Mucosa of rectum (tissue), 2 donors: ENCODE measurements at regions not wholly inside any gene's neighbourhood (a gene's known extent, or its start where the extent isn't known, plus 50 kb on each side); places are given as distances from the start of the nearest gene placed in this dataset.

ENCODE experiments used
- H3K27ac ChIP-seq, 2 donors: one replicate each; pipeline ENCODE4 v1.7.0; 2013; ENCODE audit warnings: inconsistent platforms in 2 of 2, low read depth in 2 of 2, low read length in 2 of 2
- H3K27me3 ChIP-seq, 2 donors: one replicate each; pipeline ENCODE4 v1.7.0; 2013; ENCODE audit warnings: low read length in 2 of 2; ENCODE audit not compliant: control insufficient read depth in 2 of 2, insufficient read depth in 2 of 2
- H3K36me3 ChIP-seq, 2 donors: one replicate each; pipeline ENCODE4 v1.7.0; 2013; ENCODE audit warnings: low read length in 2 of 2; ENCODE audit not compliant: control insufficient read depth in 2 of 2, insufficient read depth in 2 of 2
- H3K4me1 ChIP-seq, 2 donors: one replicate each; pipeline ENCODE4 v1.7.0; 2013; ENCODE audit warnings: low read length in 2 of 2, mild to moderate bottlenecking in 1 of 2; ENCODE audit not compliant: control insufficient read depth in 2 of 2, insufficient read depth in 2 of 2
- H3K4me3 ChIP-seq, 2 donors: one replicate each; pipeline ENCODE4 v1.7.0; 2013; ENCODE audit warnings: low read length in 2 of 2
- H3K9ac ChIP-seq, 2 donors: one replicate each; pipeline ENCODE4 v1.7.0; 2013; ENCODE audit warnings: low read length in 2 of 2, low read depth in 1 of 2, mild to moderate bottlenecking in 1 of 2
- H3K9me3 ChIP-seq, 2 donors: one replicate each; pipeline ENCODE4 v1.7.0; 2013; ENCODE audit warnings: low read length in 2 of 2; ENCODE audit not compliant: control insufficient read depth in 2 of 2
- donor health status: healthy.
- donor health status: Normal muscosa, but diverticular disease.

GRCh38 chr9:96052686-96053085 lies 177.2 kb downstream of the ERCC6L2 start:
- H3K27me3 ChIP-seq: no peaks in the 10 kb centered on the region
- no peak overlapping the region for H3K27ac ChIP-seq
- no peak overlapping the region for H3K9ac ChIP-seq
- no peaks in the 10 kb centered on the region for H3K36me3 ChIP-seq
- H3K4me1 ChIP-seq: peaks cover 0 to 3% of the 10 kb centered on the region in 2 donors
- H3K4me3 ChIP-seq: no peak overlapping the region
- H3K9me3 ChIP-seq: no peaks in the 10 kb centered on the region

GRCh38 chr9:96051423-96051822 lies 175.9 kb downstream of the ERCC6L2 start:
- H3K27me3 ChIP-seq: no peaks in the 10 kb centered on the region
- H3K9ac ChIP-seq: no peak overlapping the region
- no peak overlapping the region for H3K4me3 ChIP-seq
- no peaks in the 10 kb centered on the region for H3K9me3 ChIP-seq
- H3K27ac ChIP-seq: no peak overlapping the region
- peaks cover 0 to 6% of the 10 kb centered on the region in 2 donors for H3K4me1 ChIP-seq
- no peaks in the 10 kb centered on the region for H3K36me3 ChIP-seq

- no peak overlapping the region for H3K4me3 ChIP-seq
- peaks cover 0 to 6% of the 10 kb centered on the region in 2 donors for H3K4me1 ChIP-seq
- no peaks in the 10 kb centered on the region for H3K27me3 ChIP-seq
- no peaks in the 10 kb centered on the region for H3K9me3 ChIP-seq
- H3K9ac ChIP-seq: no peak overlapping the region
- H3K27ac ChIP-seq: no peak overlapping the region
- no peaks in the 10 kb centered on the region for H3K36me3 ChIP-seq
Measured at GRCh38 chr9:96050861-96051155, 175.3 kb downstream of the ERCC6L2 start.

GRCh38 chr9:96050048-96050860 lies 174.8 kb downstream of the ERCC6L2 start:
- Histone ChIP-seq H3K9ac (no peak overlapping the region), H3K4me1 (peaks cover 0 to 6% of the 10 kb centered on the region in 2 donors), H3K27me3 (no peaks in the 10 kb centered on the region), H3K27ac (no peak overlapping the region), H3K36me3 (no peaks in the 10 kb centered on the region), H3K4me3 (no peak overlapping the region), H3K9me3 (no peaks in the 10 kb centered on the region)

- Histone ChIP-seq H3K4me3 (no peak overlapping the region), H3K4me1 (peaks cover 0 to 6% of the 10 kb centered on the region in 2 donors), H3K36me3 (no peaks in the 10 kb centered on the region), H3K9ac (peak overlapping the region in 1 of 2 donors; percentile 37), H3K27ac (peak overlapping the region; percentile 58 to 64), H3K9me3 (no peaks in the 10 kb centered on the region), H3K27me3 (no peaks in the 10 kb centered on the region)
Measured at GRCh38 chr9:96048956-96049831, 173.7 kb downstream of the ERCC6L2 start.

- Histone ChIP-seq H3K27me3 (no peaks in the 10 kb centered on the region), H3K36me3 (no peaks in the 10 kb centered on the region), H3K9ac (peak overlapping the region in 1 of 2 donors; percentile 37), H3K4me1 (peaks cover 0 to 6% of the 10 kb centered on the region in 2 donors), H3K4me3 (no peak overlapping the region), H3K9me3 (no peaks in the 10 kb centered on the region), H3K27ac (peak overlapping the region; percentile 58 to 64)
Measured at GRCh38 chr9:96048104-96048955, 172.8 kb downstream of the ERCC6L2 start.

- peaks cover 0 to 6% of the 10 kb centered on the region in 2 donors for H3K4me1 ChIP-seq
- no peaks in the 10 kb centered on the region for H3K36me3 ChIP-seq
- peak overlapping the region; percentile 24 to 42 for H3K27ac ChIP-seq
- no peaks in the 10 kb centered on the region for H3K27me3 ChIP-seq
- H3K9me3 ChIP-seq: no peaks in the 10 kb centered on the region
- H3K4me3 ChIP-seq: no peak overlapping the region
- peak overlapping the region in 1 of 2 donors; percentile 4 for H3K9ac ChIP-seq
Measured at GRCh38 chr9:96047741-96048103, 172.2 kb downstream of the ERCC6L2 start.

- peaks cover 3 to 6% of the 10 kb centered on the region in 2 donors for H3K4me1 ChIP-seq
- no peak overlapping the region for H3K4me3 ChIP-seq
- no peaks in the 10 kb centered on the region for H3K27me3 ChIP-seq
- H3K9me3 ChIP-seq: no peaks in the 10 kb centered on the region
- H3K27ac ChIP-seq: peak overlapping the region; percentile 9 to 42
- H3K36me3 ChIP-seq: no peaks in the 10 kb centered on the region
- H3K9ac ChIP-seq: no peak overlapping the region
Measured at GRCh38 chr9:96047116-96047639, 171.7 kb downstream of the ERCC6L2 start.

GRCh38 chr9:96045811-96046210 lies 170.3 kb downstream of the ERCC6L2 start:
- Histone ChIP-seq H3K9ac (no peak overlapping the region), H3K27me3 (no peaks in the 10 kb centered on the region), H3K9me3 (no peaks in the 10 kb centered on the region), H3K27ac (no peak overlapping the region), H3K4me1 (peaks cover 3 to 9% of the 10 kb centered on the region in 2 donors), H3K36me3 (no peaks in the 10 kb centered on the region), H3K4me3 (no peak overlapping the region)
